CD4-positive, alpha-beta memory T cell (primary cell): ENCODE measurements at regions not wholly inside any gene's neighbourhood (a gene's known extent, or its start where the extent isn't known, plus 50 kb on each side); places are given as distances from the start of the nearest gene placed in this dataset.

Experiments used
- CTCF ChIA-PET: fragments of 350-600 bp; sonication (Branson Sonifier 250); formaldehyde crosslinking; loops from one replicate; lab custom pipeline; 2021; ENCODE audit warnings: inconsistent platforms; ENCODE audit not compliant: partially characterized antibody; lab: Charles Lee
- POLR2A ChIA-PET: fragments of 350-600 bp; sonication (Branson Sonifier 250); formaldehyde crosslinking; loops from one replicate; lab custom pipeline; 2021; ENCODE audit not compliant: partially characterized antibody; lab: Charles Lee
- DNase-seq, 5 donors: peaks; one replicate each; pipeline versions ENCODE4 v3.0.0 to v3.0.0-alpha.2; 2020 to 2022; ENCODE audit warnings: mixed read lengths in 1 of 5
- H3K27ac ChIP-seq: one replicate; pipeline ENCODE4 v1.7.0; 2013; ENCODE audit warnings: low read depth, low read length
- H3K27me3 ChIP-seq: 2 replicates; pipeline ENCODE4 v1.7.0; 2013; ENCODE audit warnings: mild to moderate bottlenecking, low read length, moderate library complexity; ENCODE audit not compliant: insufficient read depth
- H3K36me3 ChIP-seq: 2 replicates; pipeline ENCODE4 v1.7.0; 2013; ENCODE audit warnings: mild to moderate bottlenecking, low read length, moderate library complexity; ENCODE audit not compliant: insufficient read depth
- H3K4me1 ChIP-seq: 2 replicates; pipeline ENCODE4 v1.7.0; 2013; ENCODE audit warnings: mild to moderate bottlenecking, low read length, moderate library complexity; ENCODE audit not compliant: insufficient read depth
- H3K4me3 ChIP-seq, 2 donors: one replicate each; pipeline ENCODE4 v1.7.0; 2013; ENCODE audit warnings: low read length in 2 of 2, mild to moderate bottlenecking in 1 of 2
- H3K9me3 ChIP-seq, 2 donors: one replicate each; pipeline ENCODE4 v1.7.0; 2013; ENCODE audit warnings: low read length in 2 of 2, control low read depth in 1 of 2; ENCODE audit not compliant: control insufficient read depth in 1 of 2
- H3K27ac Mint-ChIP-seq, 7 donors: one replicate each; pipeline ENCODE4 v1.8.0; 2020 to 2021; ENCODE audit warnings: mixed read lengths in 7 of 7, mild to moderate bottlenecking in 6 of 7, inconsistent platforms in 3 of 7, moderate library complexity in 3 of 7
- H3K27me3 Mint-ChIP-seq, 2 donors: one replicate each; pipeline ENCODE4 v1.8.0; 2020 to 2021; ENCODE audit warnings: mixed read lengths in 2 of 2
- H3K36me3 Mint-ChIP-seq, 2 donors: one replicate each; pipeline ENCODE4 v1.8.0; 2020 to 2021; ENCODE audit warnings: mixed read lengths in 2 of 2, inconsistent platforms in 1 of 2, mild to moderate bottlenecking in 1 of 2
- H3K4me1 Mint-ChIP-seq, 4 donors: one replicate each; pipeline ENCODE4 v1.8.0; 2020 to 2021; ENCODE audit warnings: mixed read lengths in 4 of 4, mild to moderate bottlenecking in 1 of 4
- H3K4me3 Mint-ChIP-seq, 8 donors: one replicate each; pipeline ENCODE4 v1.8.0; 2020 to 2021; ENCODE audit warnings: mixed read lengths in 8 of 8, mild to moderate bottlenecking in 7 of 8, moderate library complexity in 6 of 8, inconsistent platforms in 3 of 8
- H3K9me3 Mint-ChIP-seq, 8 donors: one replicate each; pipeline ENCODE4 v1.8.0; 2020 to 2021; ENCODE audit warnings: mixed read lengths in 8 of 8, mild to moderate bottlenecking in 5 of 8, inconsistent platforms in 3 of 8, moderate library complexity in 1 of 8
- intact Hi-C: fragments of 100-400 bp; cut with micrococcal nuclease; formaldehyde crosslinking; loops from one replicate; pipeline ENCODE4 v1.15.1; 2023

GRCh38 chr21:39020751-39021477 is 162.3 kb downstream of the PSMG1 start:
- H3K27me3 Mint-ChIP-seq, result peaks cover 6 to 9% of the 10 kb centered on the region in 2 donors
- Histone ChIP-seq H3K4me1 (no peaks in the 10 kb centered on the region), H3K36me3 (no peaks in the 10 kb centered on the region), H3K4me3 (no peak overlapping the region), H3K27me3 (no peaks in the 10 kb centered on the region), H3K9me3 (no peaks in the 10 kb centered on the region), H3K27ac (no peak overlapping the region)
- peaks cover 0 to 4% (median 0%) of the 10 kb centered on the region in 4 donors for H3K4me1 Mint-ChIP-seq
- ChIA-PET POLR2A (no interaction called here), CTCF (no interaction called here)
- no peak overlapping the region for H3K4me3 Mint-ChIP-seq
- no peak for DNase-seq
- intact Hi-C loops, result no loop called here
- peaks cover 0 to 11% (median 5%) of the 10 kb centered on the region in 8 donors for H3K9me3 Mint-ChIP-seq
- no peaks in the 10 kb centered on the region for H3K36me3 Mint-ChIP-seq
- no peak overlapping the region for H3K27ac Mint-ChIP-seq

GRCh38 chr21:39018730-39019129 is 164.5 kb downstream of the PSMG1 start:
- Mint-ChIP-seq H3K9me3 (peaks cover 0 to 4% (median 0%) of the 10 kb centered on the region in 8 donors), H3K27me3 (peaks cover 3 to 11% of the 10 kb centered on the region in 2 donors), H3K27ac (no peak overlapping the region), H3K36me3 (no peaks in the 10 kb centered on the region), H3K4me1 (peaks cover 0 to under 1% (median 0%) of the 10 kb centered on the region in 4 donors), H3K4me3 (no peak overlapping the region)
- no peak for DNase-seq
- Histone ChIP-seq H3K36me3 (no peaks in the 10 kb centered on the region), H3K9me3 (no peaks in the 10 kb centered on the region), H3K27ac (no peak overlapping the region), H3K4me3 (no peak overlapping the region), H3K27me3 (no peaks in the 10 kb centered on the region), H3K4me1 (no peaks in the 10 kb centered on the region)
- CTCF ChIA-PET, result no interaction called here
- intact Hi-C loops, result no loop called here
- POLR2A ChIA-PET, result no interaction called here

- Mint-ChIP-seq H3K36me3 (no peaks in the 10 kb centered on the region), H3K27me3 (peaks cover 0 to 9% of the 10 kb centered on the region in 2 donors)
- DNase-seq, result no peak
These were observed 166.4 kb downstream of the PSMG1 start for GRCh38 chr21:39016740-39017315.

GRCh38 chr21:39014747-39015146 is 168.5 kb downstream of the PSMG1 start:
- no peaks in the 10 kb centered on the region for H3K4me1 ChIP-seq
- H3K4me3 Mint-ChIP-seq, result no peak overlapping the region
- H3K4me1 Mint-ChIP-seq, result no peaks in the 10 kb centered on the region
- DNase-seq, result no peak
- peaks cover 0 to 7% of the 10 kb centered on the region in 2 donors for H3K27me3 Mint-ChIP-seq
- CTCF ChIA-PET, result no interaction called here
- no peaks in the 10 kb centered on the region for H3K9me3 ChIP-seq
- no peaks in the 10 kb centered on the region for H3K36me3 Mint-ChIP-seq
- POLR2A ChIA-PET, result no interaction called here
- intact Hi-C loops, result no loop called here
- no peak overlapping the region for H3K27ac ChIP-seq
- H3K27me3 ChIP-seq, result no peaks in the 10 kb centered on the region
- no peak overlapping the region for H3K27ac Mint-ChIP-seq
- no peaks in the 10 kb centered on the region for H3K9me3 Mint-ChIP-seq
- no peak overlapping the region for H3K4me3 ChIP-seq
- H3K36me3 ChIP-seq, result no peaks in the 10 kb centered on the region

More at GRCh38 chr21:39016740-39017315, 166.4 kb downstream of the PSMG1 start:
- Mint-ChIP-seq H3K9me3 (no peaks in the 10 kb centered on the region), H3K4me1 (no peaks in the 10 kb centered on the region), H3K4me3 (no peak overlapping the region), H3K27ac (no peak overlapping the region)
- Histone ChIP-seq H3K4me3 (no peak overlapping the region), H3K27ac (no peak overlapping the region), H3K27me3 (no peaks in the 10 kb centered on the region), H3K4me1 (no peaks in the 10 kb centered on the region), H3K36me3 (no peaks in the 10 kb centered on the region), H3K9me3 (no peaks in the 10 kb centered on the region)
- intact Hi-C loops, result no loop called here
- CTCF ChIA-PET, result no interaction called here
- POLR2A ChIA-PET, result no interaction called here

- intact Hi-C loops, result no loop called here
- Histone ChIP-seq H3K27me3 (no peaks in the 10 kb centered on the region), H3K9me3 (no peaks in the 10 kb centered on the region), H3K27ac (no peak overlapping the region), H3K4me3 (no peak overlapping the region), H3K4me1 (no peaks in the 10 kb centered on the region), H3K36me3 (no peaks in the 10 kb centered on the region)
- no peaks in the 10 kb centered on the region for H3K9me3 Mint-ChIP-seq
- no peak overlapping the region for H3K27ac Mint-ChIP-seq
- DNase-seq, result no peak
- no peaks in the 10 kb centered on the region for H3K4me1 Mint-ChIP-seq
- no peak overlapping the region for H3K4me3 Mint-ChIP-seq
- POLR2A ChIA-PET, result no interaction called here
- peaks cover 0 to 13% of the 10 kb centered on the region in 2 donors for H3K27me3 Mint-ChIP-seq
- no peaks in the 10 kb centered on the region for H3K36me3 Mint-ChIP-seq
- CTCF ChIA-PET, result no interaction called here
These were observed 170.7 kb downstream of the PSMG1 start for GRCh38 chr21:39012326-39013230.

- H3K36me3 ChIP-seq, result no peaks in the 10 kb centered on the region
- H3K4me3 ChIP-seq, result no peak overlapping the region
- intact Hi-C loops, result no loop called here
- Mint-ChIP-seq H3K4me1 (no peaks in the 10 kb centered on the region), H3K27me3 (peaks cover 0 to 11% of the 10 kb centered on the region in 2 donors), H3K36me3 (no peaks in the 10 kb centered on the region), H3K27ac (no peak overlapping the region), H3K4me3 (no peak overlapping the region), H3K9me3 (no peaks in the 10 kb centered on the region)
- DNase-seq, result no peak
- no peak overlapping the region for H3K27ac ChIP-seq
- H3K4me1 ChIP-seq, result no peaks in the 10 kb centered on the region
- ChIA-PET CTCF (no interaction called here), POLR2A (no interaction called here)
- no peaks in the 10 kb centered on the region for H3K9me3 ChIP-seq
- no peaks in the 10 kb centered on the region for H3K27me3 ChIP-seq
These were observed 171.3 kb downstream of the PSMG1 start for GRCh38 chr21:39011911-39012310.
